IMR-90 (cell line): ENCODE measurements at regions not wholly inside any gene's neighbourhood (a gene's known extent, or its start where the extent isn't known, plus 50 kb on each side); places are given as distances from the start of the nearest gene placed in this dataset.

Experiments used
- ATAC-seq: fragments of 200-7000 bp; cut with Tn5 transposase; 2 replicates; pipeline ENCODE4 v1.9.1; 2020; ENCODE audit warnings: low read depth, mild to moderate bottlenecking, moderate library complexity
- BruUV-seq: library from RNA; stranded (reverse); fragments of 400-500 nt; replicated peaks from 2 replicates; lab custom pipeline; 2021; lab: Mats Ljungman, UMichigan
- CTCF ChIA-PET: fragments of 300-600 bp; formaldehyde crosslinking; extraction: SDS; loops from one replicate; lab custom pipeline; 2021; ENCODE audit warnings: antibody characterized with exemption; lab: Yijun Ruan, JAX
- POLR2A ChIA-PET: fragments of 300-600 bp; sonication (Branson Sonifier 250); formaldehyde crosslinking; loops from one replicate; lab custom pipeline; 2022; ENCODE audit warnings: antibody characterized with exemption; ENCODE audit not compliant: unreplicated experiment; lab: Charles Lee
- DNase-seq: peaks from one replicate; pipeline ENCODE4 v3.0.0; 2013
- H2AFZ ChIP-seq: replicated peaks from 2 replicates; pipeline ENCODE3; 2013; ENCODE audit warnings: low read length, mild to moderate bottlenecking; ENCODE audit not compliant: poor library complexity
- H2AK5ac ChIP-seq: 2 replicates; pipeline ENCODE4 v1.6.1; 2013; ENCODE audit warnings: low read depth, low read length, inconsistent platforms
- H2AK9ac ChIP-seq: replicated peaks from 2 replicates; pipeline ENCODE3; 2013; ENCODE audit warnings: mild to moderate bottlenecking, low read depth, low read length, moderate library complexity; ENCODE audit not compliant: poor library complexity
- H2BK120ac ChIP-seq: 2 replicates; pipeline ENCODE4 v1.6.1; 2013; ENCODE audit warnings: low read depth, low read length, inconsistent platforms
- H2BK15ac ChIP-seq: 3 replicates; pipeline ENCODE4 v1.6.1; 2013; ENCODE audit warnings: low read depth, low read length, inconsistent platforms
- H2BK20ac ChIP-seq: 2 replicates; pipeline ENCODE4 v1.6.1; 2013; ENCODE audit warnings: low read depth, mild to moderate bottlenecking, inconsistent platforms, low read length, moderate library complexity
- H2BK5ac ChIP-seq: 2 replicates; pipeline ENCODE4 v1.6.1; 2013; ENCODE audit warnings: mild to moderate bottlenecking, low read depth, low read length, inconsistent platforms; ENCODE audit not compliant: poor library complexity, severe bottlenecking
- H3K14ac ChIP-seq: replicated peaks from 2 replicates; pipeline ENCODE4 v1.6.1; 2013; ENCODE audit warnings: low read depth, low read length, inconsistent platforms
- H3K18ac ChIP-seq: 2 replicates; pipeline ENCODE4 v1.6.1; 2013; ENCODE audit warnings: low read depth, low read length, control low read depth
- H3K23ac ChIP-seq: 2 replicates; pipeline ENCODE4 v1.6.1; 2013; ENCODE audit warnings: low read depth, low read length, inconsistent platforms
- H3K27ac ChIP-seq: 2 replicates; pipeline ENCODE4 v1.5.1; 2013; ENCODE audit warnings: mild to moderate bottlenecking, control low read depth, low read length; ENCODE audit not compliant: insufficient read depth
- H3K27me3 ChIP-seq: 2 replicates; pipeline ENCODE4 v1.6.1; 2013; ENCODE audit warnings: low read length; ENCODE audit not compliant: control insufficient read depth, insufficient read depth
- H3K36me3 ChIP-seq: 2 replicates; pipeline ENCODE4 v1.6.1; 2013; ENCODE audit warnings: low read length, mixed read lengths; ENCODE audit not compliant: control insufficient read depth, insufficient read depth
- H3K4ac ChIP-seq: 2 replicates; pipeline ENCODE4 v1.6.1; 2013; ENCODE audit warnings: low read depth, low read length, inconsistent platforms
- H3K4me1 ChIP-seq: 2 replicates; pipeline ENCODE4 v1.6.1; 2013; ENCODE audit warnings: low read length, mixed read lengths; ENCODE audit not compliant: control insufficient read depth, insufficient read depth
- H3K4me2 ChIP-seq: 2 replicates; pipeline ENCODE4 v1.6.1; 2013; ENCODE audit warnings: low read depth, mild to moderate bottlenecking, control low read depth, low read length, moderate library complexity
- H3K4me3 ChIP-seq: 2 replicates; pipeline ENCODE4 v1.5.1; 2013; ENCODE audit warnings: low read depth, mild to moderate bottlenecking, control low read depth, low read length, moderate library complexity; ENCODE audit not compliant: insufficient read depth
- H3K56ac ChIP-seq: 2 replicates; pipeline ENCODE4 v1.6.1; 2013; ENCODE audit warnings: low read length, inconsistent platforms; ENCODE audit not compliant: insufficient read depth; ENCODE audit errors: extremely low read depth
- H3K79me1 ChIP-seq, 2 experiments: 2 replicates each; pipeline ENCODE4 v1.6.1; 2013; ENCODE audit warnings: low read length in 2 of 2, inconsistent platforms in 1 of 2, low read depth in 1 of 2
- H3K9ac ChIP-seq: 2 replicates; pipeline ENCODE4 v1.6.1; 2013; ENCODE audit warnings: low read depth, low read length, control low read depth
- H3K9me1 ChIP-seq: 2 replicates; pipeline ENCODE4 v1.6.1; 2013; ENCODE audit warnings: low read length, inconsistent platforms; ENCODE audit not compliant: insufficient read depth
- H3K9me3 ChIP-seq: 2 replicates; pipeline ENCODE4 v1.6.1; 2013; ENCODE audit warnings: low read length; ENCODE audit not compliant: control insufficient read depth, insufficient read depth
- H4K20me1 ChIP-seq: 2 replicates; pipeline ENCODE4 v1.6.1; 2013; ENCODE audit warnings: low read length, inconsistent platforms; ENCODE audit not compliant: insufficient read depth
- H4K5ac ChIP-seq: 2 replicates; pipeline ENCODE4 v1.6.1; 2013; ENCODE audit warnings: mild to moderate bottlenecking, low read depth, low read length, control low read depth
- H4K8ac ChIP-seq, 2 experiments: 2 replicates each; pipeline ENCODE4 v1.6.1; 2013; ENCODE audit warnings: low read depth in 2 of 2, low read length in 2 of 2, control low read depth in 1 of 2, inconsistent platforms in 1 of 2
- H4K91ac ChIP-seq: 2 replicates; pipeline ENCODE4 v1.6.1; 2013; ENCODE audit warnings: low read depth, low read length, inconsistent platforms; ENCODE audit not compliant: insufficient read depth
- BHLHE40 ChIP-seq: fragments of 150-350 bp; IDR thresholded peaks from 2 replicates; pipeline ENCODE4 v1.6.1; 2016; ENCODE audit warnings: mild to moderate bottlenecking, low read depth, low read length
- CEBPB ChIP-seq: IDR thresholded peaks from 2 replicates; pipeline ENCODE4 v1.6.1; 2012; ENCODE audit warnings: low read depth, low read length, improper control_type of control experiment
- CHD1 ChIP-seq: IDR thresholded peaks from 2 replicates; pipeline ENCODE4 v1.6.1; 2012; ENCODE audit warnings: low read depth, low read length, improper control_type of control experiment
- CTCF ChIP-seq: conservative IDR thresholded peaks from 2 replicates; pipeline ENCODE4 v1.5.1; 2012; ENCODE audit warnings: mild to moderate bottlenecking, low read depth, low read length, improper control_type of control experiment
- ELK1 ChIP-seq: fragments of 150-350 bp; IDR thresholded peaks from 2 replicates; pipeline ENCODE4 v1.6.1; 2016; ENCODE audit warnings: low read depth, mild to moderate bottlenecking, low read length, moderate library complexity, borderline replicate concordance
- MAFK ChIP-seq: IDR thresholded peaks from 2 replicates; pipeline ENCODE4 v1.6.1; 2012; ENCODE audit warnings: low read depth, low read length, improper control_type of control experiment
- MAZ ChIP-seq: IDR thresholded peaks from 2 replicates; pipeline ENCODE4 v1.6.1; 2012; ENCODE audit warnings: low read depth, mild to moderate bottlenecking, low read length, improper control_type of control experiment, moderate library complexity, borderline replicate concordance
- MXI1 ChIP-seq: IDR thresholded peaks from 2 replicates; pipeline ENCODE4 v1.6.1; 2012; ENCODE audit warnings: low read depth, mild to moderate bottlenecking, low read length, moderate library complexity, borderline replicate concordance
- NFE2L2 ChIP-seq: fragments of 150-350 bp; IDR thresholded peaks from 2 replicates; pipeline ENCODE4 v1.6.1; 2016; ENCODE audit warnings: low read depth, mild to moderate bottlenecking, low read length
- POLR2A ChIP-seq: IDR thresholded peaks from 2 replicates; pipeline ENCODE4 v1.6.1; 2012; ENCODE audit warnings: mild to moderate bottlenecking, low read depth, low read length
- RCOR1 ChIP-seq: IDR thresholded peaks from 2 replicates; pipeline ENCODE4 v1.6.1; 2012; ENCODE audit warnings: mild to moderate bottlenecking, low read length, improper control_type of control experiment; ENCODE audit not compliant: insufficient replicate concordance
- RFX5 ChIP-seq: IDR thresholded peaks from 2 replicates; pipeline ENCODE4 v1.8.0; 2012; ENCODE audit warnings: low read depth, mild to moderate bottlenecking, low read length, moderate library complexity
- SMC3 ChIP-seq: fragments of 150-350 bp; IDR thresholded peaks from 2 replicates; pipeline ENCODE4 v1.6.1; 2016; ENCODE audit warnings: low read depth, mild to moderate bottlenecking, antibody characterized with exemption, low read length, moderate library complexity
- USF2 ChIP-seq: fragments of 150-350 bp; IDR thresholded peaks from 2 replicates; pipeline ENCODE4 v1.6.1; 2017; ENCODE audit warnings: mild to moderate bottlenecking, antibody characterized with exemption, low read length, low read depth
- WGBS, 2 experiments: methylation state at CpG; one replicate each; pipeline versions ENCODE4 v1.1.5 to v1.1.7; 2013; ENCODE audit warnings: missing lambda C conversion rate in 2 of 2; ENCODE audit not compliant: insufficient read length in 1 of 2; ENCODE audit errors: extremely low coverage in 2 of 2; 5-methylcytosine and 5-hydroxymethylcytosine counted together
- dilution Hi-C: fragments of 300-500 bp; cut with HindIII; formaldehyde crosslinking; loops from one replicate; pipeline ENCODE4 v1.14.3; 2018; ENCODE audit warnings: low sequenced_read_pairs; ENCODE audit not compliant: unreplicated experiment
- in situ Hi-C: fragments of 300-500 bp; cut with MboI; formaldehyde crosslinking; loops from 3 replicates; pipeline ENCODE4 v1.14.3; 2019; ENCODE audit warnings: low sequenced_read_pairs, inconsistent platforms, mixed read lengths
- intact Hi-C: fragments of 100-400 bp; cut with micrococcal nuclease; formaldehyde crosslinking; loops from 2 replicates; pipeline ENCODE4 v1.10.0; 2022

- no peak for ATAC-seq
- H2AFZ ChIP-seq = no peak overlapping the region
Observed at GRCh38 chr1:218900615-218901014, 273.1 kb upstream of the LYPLAL1 start.

More at GRCh38 chr1:218900615-218901014, 273.1 kb upstream of the LYPLAL1 start:
- CTCF ChIA-PET = interaction anchor here (0.5 kb wide), 1 partner anchor 11 kb away, joined by 6 read pairs; no protein-coding TSS in a partner anchor
- no peaks in the 10 kb centered on the region for H4K20me1 ChIP-seq
- no peaks in the 10 kb centered on the region for H3K79me1 ChIP-seq
- H3K9ac ChIP-seq = no peak overlapping the region
- POLR2A ChIA-PET = no interaction called here
- H3K4ac ChIP-seq = no peak overlapping the region
- H3K4me1 ChIP-seq = no peaks in the 10 kb centered on the region
- H3K36me3 ChIP-seq = no peaks in the 10 kb centered on the region
- no peaks in the 10 kb centered on the region for H3K27me3 ChIP-seq
- no peaks in the 10 kb centered on the region for H3K9me1 ChIP-seq
- H3K56ac ChIP-seq = no peak overlapping the region
- no TSS peak for BruUV-seq
- dilution Hi-C loops (no loop called here), in situ Hi-C loops (no loop called here), intact Hi-C loops (no loop called here)
- 83% methylated on average over 2 of the region's 3 CpGs; no CpG with 5 or more reads in 1 of the 2 experiments for WGBS, 2 experiments
- no peak overlapping the region for H4K8ac ChIP-seq
- H4K5ac ChIP-seq = no peak overlapping the region
- H3K14ac ChIP-seq = no peak overlapping the region
- TF ChIP-seq MAZ (no peak), RCOR1 (no peak), CTCF (no peak), BHLHE40 (no peak), SMC3 (no peak), NFE2L2 (no peak), MXI1 (no peak), RFX5 (no peak), CHD1 (no peak), POLR2A (no peak), CEBPB (no peak), ELK1 (no peak), MAFK (no peak), USF2 (no peak)
- no peak overlapping the region for H2BK20ac ChIP-seq
- H4K91ac ChIP-seq = no peak overlapping the region
- no peak overlapping the region for H2AK9ac ChIP-seq
- no peak overlapping the region for H3K18ac ChIP-seq
- no peak overlapping the region for H2BK5ac ChIP-seq
- H3K4me2 ChIP-seq = no peak overlapping the region
- H2BK120ac ChIP-seq = no peak overlapping the region
- H2AK5ac ChIP-seq = no peak overlapping the region
- H3K4me3 ChIP-seq = no peak overlapping the region
- no peak overlapping the region for H3K23ac ChIP-seq
- no peak for DNase-seq
- no peak overlapping the region for H3K27ac ChIP-seq
- no peaks in the 10 kb centered on the region for H3K9me3 ChIP-seq
- no peak overlapping the region for H2BK15ac ChIP-seq
